Endodermal cell (in vitro differentiated cells): ENCODE measurements at regions not wholly inside any gene's neighbourhood (a gene's known extent, or its start where the extent isn't known, plus 50 kb on each side); places are given as distances from the start of the nearest gene placed in this dataset.

Experiments used
- DNase-seq: peaks from one replicate; pipeline ENCODE4 v3.0.0-alpha.2; 2017
- H3K27ac ChIP-seq: 2 replicates; pipeline ENCODE4 v1.5.1; 2013; ENCODE audit warnings: mild to moderate bottlenecking, low read depth, low read length, moderate library complexity
- H3K27me3 ChIP-seq: 2 replicates; pipeline ENCODE4 v1.6.1; 2013; ENCODE audit warnings: mild to moderate bottlenecking, low read length, moderate library complexity; ENCODE audit not compliant: insufficient read depth, control insufficient read depth, poor library complexity, severe bottlenecking
- H3K36me3 ChIP-seq: 2 replicates; pipeline ENCODE4 v1.7.0; 2013; ENCODE audit warnings: mild to moderate bottlenecking, low read length, moderate library complexity; ENCODE audit not compliant: control insufficient read depth, insufficient read depth
- H3K4me1 ChIP-seq: one replicate; pipeline ENCODE4 v1.7.0; 2013; ENCODE audit warnings: low read length; ENCODE audit not compliant: control insufficient read depth, insufficient read depth
- H3K4me3 ChIP-seq: 2 replicates; pipeline ENCODE4 v1.5.1; 2013; ENCODE audit warnings: mild to moderate bottlenecking, low read length, moderate library complexity
- H3K9ac ChIP-seq: 2 replicates; pipeline ENCODE4 v1.6.1; 2013; ENCODE audit warnings: mild to moderate bottlenecking, low read length, moderate library complexity; ENCODE audit not compliant: poor library complexity, severe bottlenecking; ENCODE audit errors: extremely low read depth
- H3K9me3 ChIP-seq: 2 replicates; pipeline ENCODE4 v1.6.1; 2013; ENCODE audit warnings: mild to moderate bottlenecking, low read length, moderate library complexity; ENCODE audit not compliant: control insufficient read depth
- H3K27ac Mint-ChIP-seq: 2 replicates; pipeline ENCODE4 v1.8.0; 2020; ENCODE audit warnings: mixed read lengths
- H3K27me3 Mint-ChIP-seq: 2 replicates; pipeline ENCODE4 v1.8.0; 2021; ENCODE audit warnings: mild to moderate bottlenecking, mixed read lengths; ENCODE audit not compliant: insufficient read depth
- H3K36me3 Mint-ChIP-seq: 2 replicates; pipeline ENCODE4 v1.8.0; 2020; ENCODE audit warnings: low read depth, mixed read lengths
- H3K4me1 Mint-ChIP-seq: 2 replicates; pipeline ENCODE4 v1.8.0; 2020; ENCODE audit warnings: mixed read lengths
- H3K4me3 Mint-ChIP-seq: 2 replicates; pipeline ENCODE4 v1.8.0; 2020; ENCODE audit warnings: mild to moderate bottlenecking, moderate library complexity, mixed read lengths
- H3K9me3 Mint-ChIP-seq: 2 replicates; pipeline ENCODE4 v1.8.0; 2020; ENCODE audit warnings: mild to moderate bottlenecking, mixed read lengths
- WGBS, 2 experiments: methylation state at CpG; one replicate each; pipeline versions ENCODE4 v1.1.5 to v1.1.7; 2013; ENCODE audit warnings: missing lambda C conversion rate in 2 of 2, mixed read lengths in 1 of 2; ENCODE audit not compliant: insufficient coverage in 1 of 2, insufficient read length in 1 of 2; 5-methylcytosine and 5-hydroxymethylcytosine counted together
- TF ChIP-seq, protein P1 (sequence below): fragments of 200-600 bp; sonication (generic); conservative IDR thresholded peaks from 2 replicates; pipeline ENCODE4 v1.5.0; 2021; ENCODE audit warnings: antibody characterized with exemption, mild to moderate bottlenecking

DNA sequence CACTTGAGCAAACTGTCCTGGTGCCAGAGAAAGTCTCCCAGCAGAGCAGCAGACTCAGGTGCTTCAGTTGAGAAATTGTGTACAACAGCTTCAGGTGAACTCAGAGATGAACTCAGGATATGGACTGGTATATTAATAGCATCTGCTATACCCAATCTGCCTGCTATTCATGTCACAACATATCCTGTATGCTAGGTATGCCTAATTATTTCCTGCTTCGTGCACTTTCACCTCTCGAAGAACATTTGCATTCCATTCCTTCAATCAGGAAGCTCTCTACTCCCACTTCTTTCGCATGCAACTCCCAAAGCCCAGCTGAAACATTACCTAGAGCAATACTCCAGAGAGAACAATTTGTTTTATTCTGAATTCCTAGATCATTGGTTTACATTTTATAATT lies 207.7 kb downstream of the KCNA4 start:
- H3K9ac ChIP-seq: no peak overlapping the region
- H3K36me3 ChIP-seq: no peaks in the 10 kb centered on the region
- TF ChIP-seq, protein P1, sequence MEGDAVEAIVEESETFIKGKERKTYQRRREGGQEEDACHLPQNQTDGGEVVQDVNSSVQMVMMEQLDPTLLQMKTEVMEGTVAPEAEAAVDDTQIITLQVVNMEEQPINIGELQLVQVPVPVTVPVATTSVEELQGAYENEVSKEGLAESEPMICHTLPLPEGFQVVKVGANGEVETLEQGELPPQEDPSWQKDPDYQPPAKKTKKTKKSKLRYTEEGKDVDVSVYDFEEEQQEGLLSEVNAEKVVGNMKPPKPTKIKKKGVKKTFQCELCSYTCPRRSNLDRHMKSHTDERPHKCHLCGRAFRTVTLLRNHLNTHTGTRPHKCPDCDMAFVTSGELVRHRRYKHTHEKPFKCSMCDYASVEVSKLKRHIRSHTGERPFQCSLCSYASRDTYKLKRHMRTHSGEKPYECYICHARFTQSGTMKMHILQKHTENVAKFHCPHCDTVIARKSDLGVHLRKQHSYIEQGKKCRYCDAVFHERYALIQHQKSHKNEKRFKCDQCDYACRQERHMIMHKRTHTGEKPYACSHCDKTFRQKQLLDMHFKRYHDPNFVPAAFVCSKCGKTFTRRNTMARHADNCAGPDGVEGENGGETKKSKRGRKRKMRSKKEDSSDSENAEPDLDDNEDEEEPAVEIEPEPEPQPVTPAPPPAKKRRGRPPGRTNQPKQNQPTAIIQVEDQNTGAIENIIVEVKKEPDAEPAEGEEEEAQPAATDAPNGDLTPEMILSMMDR: no peak
- no peaks in the 10 kb centered on the region for H3K9me3 ChIP-seq
- H3K4me1 ChIP-seq: no peaks in the 10 kb centered on the region
- Mint-ChIP-seq H3K27me3 (no peaks in the 10 kb centered on the region), H3K9me3 (no peaks in the 10 kb centered on the region), H3K4me1 (no peaks in the 10 kb centered on the region), H3K36me3 (no peaks in the 10 kb centered on the region), H3K27ac (no peak overlapping the region), H3K4me3 (no peak overlapping the region)
- 75 to 86% methylated on average over 2 to 3 of the region's 3 CpGs for WGBS, 2 experiments
- H3K27me3 ChIP-seq: no peaks in the 10 kb centered on the region
- H3K27ac ChIP-seq: no peak overlapping the region
- no peak overlapping the region for H3K4me3 ChIP-seq
- no peak for DNase-seq

DNA sequence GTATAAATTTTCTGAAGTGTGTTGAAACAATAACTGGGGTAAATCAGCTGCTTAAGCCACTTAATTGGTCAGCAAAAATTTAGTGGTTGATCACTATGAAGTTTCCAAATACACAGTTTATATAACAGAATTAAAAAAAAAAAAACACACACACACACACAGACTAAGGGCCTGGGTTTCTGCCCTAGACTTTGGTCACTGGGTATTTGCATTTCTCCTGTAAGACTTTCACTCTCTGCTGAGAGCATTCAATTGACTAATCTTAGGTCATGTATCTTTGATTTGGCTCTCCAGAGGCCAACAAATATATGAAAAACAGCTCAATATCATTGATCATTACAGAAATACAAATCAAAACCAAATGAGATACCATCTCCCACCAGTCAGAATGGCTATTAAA lies 214.3 kb downstream of the KCNA4 start:
- H3K27me3 ChIP-seq: no peaks in the 10 kb centered on the region
- no peak overlapping the region for H3K27ac ChIP-seq
- H3K4me1 ChIP-seq: peaks cover 4% of the 10 kb centered on the region
- TF ChIP-seq, protein P1: no peak
- Mint-ChIP-seq H3K4me1 (peaks cover 7% of the 10 kb centered on the region), H3K27ac (no peak overlapping the region), H3K4me3 (no peak overlapping the region), H3K36me3 (no peaks in the 10 kb centered on the region), H3K9me3 (peaks cover 10% of the 10 kb centered on the region), H3K27me3 (peaks cover 3% of the 10 kb centered on the region)
- no peaks in the 10 kb centered on the region for H3K9me3 ChIP-seq
- no peak overlapping the region for H3K9ac ChIP-seq
- H3K36me3 ChIP-seq: no peaks in the 10 kb centered on the region
- no peak overlapping the region for H3K4me3 ChIP-seq
- no peak for DNase-seq

DNA sequence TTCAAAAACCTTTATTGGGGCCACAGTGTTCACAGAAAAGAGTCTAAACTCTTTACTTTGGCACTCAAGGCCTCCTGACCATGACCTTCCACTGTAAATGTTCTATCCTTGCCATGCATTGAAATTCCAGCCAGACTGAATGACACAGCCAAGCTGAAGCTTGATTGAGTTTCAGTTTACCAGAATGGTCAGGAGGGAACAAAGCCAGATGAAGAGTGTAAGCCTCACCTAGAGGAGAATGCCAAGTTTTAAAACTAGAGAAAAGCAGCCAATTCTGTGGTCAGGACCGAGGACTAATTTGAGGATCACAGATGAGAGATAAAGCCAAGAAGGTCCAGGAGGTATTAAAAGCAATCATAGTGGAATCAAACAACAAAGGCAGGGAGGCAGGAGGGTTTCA lies 215.3 kb downstream of the KCNA4 start:
- H3K27me3 Mint-ChIP-seq: peaks cover 3% of the 10 kb centered on the region
- H3K9ac ChIP-seq: no peak overlapping the region
- peaks cover 11% of the 10 kb centered on the region for H3K9me3 Mint-ChIP-seq
- 93% methylated on average over 1 of the region's 1 CpG for WGBS, 2 experiments
- TF ChIP-seq, protein P1: no peak
- no peaks in the 10 kb centered on the region for H3K36me3 ChIP-seq
- no peak overlapping the region for H3K4me3 Mint-ChIP-seq
- H3K27me3 ChIP-seq: no peaks in the 10 kb centered on the region
- no peak overlapping the region for H3K27ac ChIP-seq
- DNase-seq: no peak
- H3K27ac Mint-ChIP-seq: no peak overlapping the region
- no peak overlapping the region for H3K4me3 ChIP-seq
- H3K36me3 Mint-ChIP-seq: no peaks in the 10 kb centered on the region
- peaks cover 7% of the 10 kb centered on the region for H3K4me1 Mint-ChIP-seq
- no peaks in the 10 kb centered on the region for H3K9me3 ChIP-seq
- peaks cover 4% of the 10 kb centered on the region for H3K4me1 ChIP-seq
